Osteoblast (primary cell): ENCODE measurements at regions not wholly inside any gene's neighbourhood (a gene's known extent, or its start where the extent isn't known, plus 50 kb on each side); places are given as distances from the start of the nearest gene placed in this dataset.
A peak's percentile ranks its signal among the peaks of the same experiment; 100 is the strongest.

Source experiments
- DNase-seq: peaks from one replicate; pipeline ENCODE4 v3.0.0; 2011; ENCODE audit warnings: low spot score, mixed read lengths; ENCODE audit not compliant: insufficient read length; ENCODE audit errors: missing footprints
- H2AFZ ChIP-seq: 2 replicates; pipeline ENCODE4 v1.6.0; 2011; ENCODE audit warnings: mild to moderate bottlenecking, low read length
- H3K27ac ChIP-seq: 2 replicates; pipeline ENCODE4 v1.5.1; 2011; ENCODE audit warnings: mild to moderate bottlenecking, low read depth, low read length, moderate library complexity
- H3K27me3 ChIP-seq: 2 replicates; pipeline ENCODE4 v1.6.0; 2012; ENCODE audit warnings: mild to moderate bottlenecking, control low read depth, inconsistent platforms, low read length, moderate library complexity; ENCODE audit not compliant: insufficient read depth
- H3K36me3 ChIP-seq: 2 replicates; pipeline ENCODE4 v1.5.1; 2011; ENCODE audit warnings: mild to moderate bottlenecking, low read length, control low read depth, moderate library complexity; ENCODE audit not compliant: insufficient read depth
- H3K4me1 ChIP-seq: 2 replicates; pipeline ENCODE4 v1.5.1; 2011; ENCODE audit warnings: mild to moderate bottlenecking, low read length, control low read depth, moderate library complexity; ENCODE audit not compliant: insufficient read depth
- H3K4me2 ChIP-seq: 2 replicates; pipeline ENCODE4 v1.6.0; 2011; ENCODE audit warnings: mild to moderate bottlenecking, low read length; ENCODE audit not compliant: insufficient read depth
- H3K4me3 ChIP-seq: fragments of 200-600 bp; sonication (generic); 3 replicates; pipeline ENCODE4 v1.5.1; 2012; ENCODE audit warnings: mild to moderate bottlenecking, low read length, inconsistent platforms; ENCODE audit not compliant: insufficient read depth
- H3K79me2 ChIP-seq: 2 replicates; pipeline ENCODE4 v1.6.0; 2012; ENCODE audit warnings: mild to moderate bottlenecking, low read length, control low read depth, inconsistent platforms; ENCODE audit not compliant: insufficient read depth
- H3K9me3 ChIP-seq: 2 replicates; pipeline ENCODE4 v1.5.1; 2011; ENCODE audit warnings: low read depth, low read length, control low read depth
- H4K20me1 ChIP-seq: 2 replicates; pipeline ENCODE4 v1.6.0; 2012; ENCODE audit warnings: mild to moderate bottlenecking, low read length, control low read depth; ENCODE audit not compliant: insufficient read depth
- CTCF ChIP-seq: IDR thresholded peaks from 2 replicates; pipeline ENCODE4 v1.5.1; 2011; ENCODE audit warnings: mild to moderate bottlenecking, low read depth, low read length, moderate library complexity; ENCODE audit errors: extremely low read depth

- no peak overlapping the region for H2AFZ ChIP-seq
- H3K9me3 ChIP-seq = no peaks in the 10 kb centered on the region
- no peaks in the 10 kb centered on the region for H3K79me2 ChIP-seq
- DNase-seq = no peak
- H3K4me1 ChIP-seq = no peaks in the 10 kb centered on the region
- H3K36me3 ChIP-seq = no peaks in the 10 kb centered on the region
- no peak overlapping the region for H3K4me2 ChIP-seq
- no peak overlapping the region for H3K4me3 ChIP-seq
- no peaks in the 10 kb centered on the region for H3K27me3 ChIP-seq
- no peaks in the 10 kb centered on the region for H4K20me1 ChIP-seq
- H3K27ac ChIP-seq = no peak overlapping the region
- no peak for TF ChIP-seq CTCF
Measured at GRCh38 chr5:3489239-3489843, 106.3 kb upstream of the IRX1 start.

- Histone ChIP-seq H3K27ac (no peak overlapping the region), H3K27me3 (no peaks in the 10 kb centered on the region), H3K4me2 (no peak overlapping the region), H3K79me2 (no peaks in the 10 kb centered on the region), H4K20me1 (no peaks in the 10 kb centered on the region), H2AFZ (no peak overlapping the region), H3K4me3 (no peak overlapping the region), H3K9me3 (no peaks in the 10 kb centered on the region), H3K36me3 (no peaks in the 10 kb centered on the region), H3K4me1 (no peaks in the 10 kb centered on the region)
- no peak for TF ChIP-seq CTCF
- peak; percentile 49 for DNase-seq
Measured at GRCh38 chr5:3484836-3485235, 110.8 kb upstream of the IRX1 start.

- Histone ChIP-seq H4K20me1 (no peaks in the 10 kb centered on the region), H3K36me3 (no peaks in the 10 kb centered on the region), H3K4me3 (no peak overlapping the region), H3K79me2 (no peaks in the 10 kb centered on the region), H3K27me3 (no peaks in the 10 kb centered on the region), H3K9me3 (no peaks in the 10 kb centered on the region), H3K4me2 (no peak overlapping the region), H3K27ac (no peak overlapping the region), H3K4me1 (no peaks in the 10 kb centered on the region), H2AFZ (no peak overlapping the region)
- TF ChIP-seq CTCF = no peak
- no peak for DNase-seq
Measured at GRCh38 chr5:3481175-3481574, 114.5 kb upstream of the IRX1 start.

- DNase-seq = no peak
- H3K4me3 ChIP-seq = no peak overlapping the region
- no peaks in the 10 kb centered on the region for H4K20me1 ChIP-seq
- H3K36me3 ChIP-seq = no peaks in the 10 kb centered on the region
- no peak overlapping the region for H2AFZ ChIP-seq
- H3K4me2 ChIP-seq = no peak overlapping the region
- no peaks in the 10 kb centered on the region for H3K79me2 ChIP-seq
- no peaks in the 10 kb centered on the region for H3K9me3 ChIP-seq
- no peak for TF ChIP-seq CTCF
- no peak overlapping the region for H3K27ac ChIP-seq
- no peaks in the 10 kb centered on the region for H3K4me1 ChIP-seq
- H3K27me3 ChIP-seq = no peaks in the 10 kb centered on the region
Measured at GRCh38 chr5:3475674-3476073, 120.0 kb upstream of the IRX1 start.
